Stimulated activated CD8-positive, alpha-beta memory T cell treated with anti-CD3 and anti-CD28 coated beads, Interleukin-2, amount 100 ng/mL, for 48 hours (primary cell): ENCODE measurements at regions not wholly inside any gene's neighbourhood (a gene's known extent, or its start where the extent isn't known, plus 50 kb on each side); places are given as distances from the start of the nearest gene placed in this dataset.

Source experiments
- DNase-seq, 2 donors: peaks; one replicate each; pipeline ENCODE4 v3.0.0-alpha.2; 2020; ENCODE audit warnings: low read depth in 2 of 2

GRCh38 chr5:88997937-88998336, 115.0 kb upstream of the MEF2C start:
- no peak for DNase-seq

GRCh38 chr5:88984040-88984439, 101.1 kb upstream of the MEF2C start:
- DNase-seq: no peak

- no peak for DNase-seq
Observed at GRCh38 chr5:88979726-88980125, 96.7 kb upstream of the MEF2C start.

- DNase-seq: no peak
Observed at GRCh38 chr5:88979244-88979643, 96.3 kb upstream of the MEF2C start.

- no peak for DNase-seq
Observed at GRCh38 chr5:88976914-88977313, 93.9 kb upstream of the MEF2C start.

- no peak for DNase-seq
Observed at GRCh38 chr5:88967633-88968585, 84.9 kb upstream of the MEF2C start.

GRCh38 chr5:88964831-88965230, 81.8 kb upstream of the MEF2C start:
- no peak for DNase-seq

GRCh38 chr5:88957013-88957412, 74.0 kb upstream of the MEF2C start:
- no peak for DNase-seq

GRCh38 chr5:88956416-88956815, 73.4 kb upstream of the MEF2C start:
- DNase-seq: no peak

GRCh38 chr5:88955403-88955802, 72.4 kb upstream of the MEF2C start:
- DNase-seq: no peak

- no peak for DNase-seq
Observed at GRCh38 chr5:88954511-88954910, 71.5 kb upstream of the MEF2C start.

- no peak for DNase-seq
Observed at GRCh38 chr5:88952996-88953643, 70.1 kb upstream of the MEF2C start.

- DNase-seq: no peak
Observed at GRCh38 chr5:88952344-88952743, 69.4 kb upstream of the MEF2C start.

- DNase-seq: no peak
Observed at GRCh38 chr5:88951457-88951856, 68.5 kb upstream of the MEF2C start.

GRCh38 chr5:88948746-88949600, 66.0 kb upstream of the MEF2C start:
- DNase-seq: no peak

- DNase-seq: no peak
Observed at GRCh38 chr5:88944751-88945531, 62.0 kb upstream of the MEF2C start.

- DNase-seq: no peak
Observed at GRCh38 chr5:88941581-88941980, 58.6 kb upstream of the MEF2C start.

GRCh38 chr5:88940713-88941112, 57.7 kb upstream of the MEF2C start:
- no peak for DNase-seq

- no peak for DNase-seq
Observed at GRCh38 chr5:88939300-88939699, 56.3 kb upstream of the MEF2C start.

- no peak for DNase-seq
Observed at GRCh38 chr5:88938488-88938887, 55.5 kb upstream of the MEF2C start.

- DNase-seq: no peak
Observed at GRCh38 chr5:88937406-88937805, 54.4 kb upstream of the MEF2C start.
